ENCODE measurements at regions not wholly inside any gene's neighbourhood (a gene's known extent, or its start where the extent isn't known, plus 50 kb on each side); places are given as distances from the start of the nearest gene placed in this dataset.

DNA sequence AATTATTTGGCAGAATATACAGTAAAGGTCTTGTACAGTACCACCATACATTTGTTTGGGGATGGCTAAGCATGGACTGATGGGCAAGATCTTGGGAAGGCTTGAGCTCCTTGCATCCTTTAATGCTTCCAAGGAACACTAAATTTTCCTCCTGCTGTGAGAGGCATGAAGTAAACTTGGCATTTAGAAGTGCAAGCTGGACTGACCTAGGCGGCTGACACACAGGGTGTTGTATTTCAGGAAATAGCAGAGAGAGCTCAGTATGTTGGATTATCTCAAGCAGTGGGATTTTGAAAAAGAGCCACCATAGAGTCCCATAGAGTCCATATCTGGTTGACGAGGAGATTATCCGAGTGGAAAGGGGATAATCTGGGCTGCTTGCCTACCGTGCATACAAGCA lies 2137.1 kb downstream of the TP53TG3F start:
- TF ChIP-seq EZH2 (IDR thresholded peaks at IDR 0.05; ENCODE audit: insufficient read depth, poor library complexity, severe bottlenecking) (no peak), EZH2phosphoT487 (IDR thresholded peaks at IDR 0.05; ENCODE audit: insufficient read depth, low read depth) (no peak)

Data from GM23248 (cell line).